HCT116 (cell line): ENCODE measurements at regions not wholly inside any gene's neighbourhood (a gene's known extent, or its start where the extent isn't known, plus 50 kb on each side); places are given as distances from the start of the nearest gene placed in this dataset.

Experiments
- ATAC-seq: fragments of 200-7000 bp; cut with Tn5 transposase; 2 replicates; pipeline ENCODE4 v1.9.1; 2020; ENCODE audit warnings: mild to moderate bottlenecking, moderate library complexity
- BruUV-seq: library from RNA; stranded (reverse); fragments of 400-500 nt; replicated peaks from 2 replicates; lab custom pipeline; 2021; lab: Mats Ljungman, UMichigan
- CTCF ChIA-PET: fragments of 300-600 bp; sonication (Branson Sonifier 250); formaldehyde crosslinking; loops from one replicate; lab custom pipeline; 2021; ENCODE audit warnings: antibody characterized with exemption; lab: Charles Lee
- POLR2A ChIA-PET: fragments of 300-600, 350-600 bp; sonication (Branson Sonifier 250); formaldehyde crosslinking; loops from one replicate; lab custom pipeline; 2021; ENCODE audit warnings: antibody characterized with exemption; lab: Charles Lee
- RAD21 ChIA-PET, 2 experiments: fragments of 300-600 bp; sonication (Branson Sonifier 250); formaldehyde crosslinking; loops; one replicate each; lab custom pipeline; 2023; ENCODE audit warnings: low total read pairs in 2 of 2; ENCODE audit not compliant: uncharacterized antibody in 2 of 2, unreplicated experiment in 2 of 2, low non-redundant PET in 1 of 2; lab: Charles Lee
- DNase-seq: peaks from one replicate; pipeline ENCODE4 v3.0.0-alpha.2; 2010; ENCODE audit warnings: low read depth, low spot score
- H2AFZ ChIP-seq: fragments of 200-600 bp; shearing (Covaris generic), sonication (generic); 2 replicates; pipeline ENCODE4 v1.6.1; 2017; ENCODE audit warnings: low read depth, mixed run types, mixed read lengths, antibody characterized with exemption, low read length; ENCODE audit not compliant: poor library complexity, severe bottlenecking
- H3K27ac ChIP-seq: 2 replicates; pipeline ENCODE4 v1.5.1; 2012; ENCODE audit warnings: low read depth, low read length
- H3K27me3 ChIP-seq: fragments of 200-600 bp; sonication (generic); 2 replicates; pipeline ENCODE4 v1.6.1; 2016; ENCODE audit warnings: mixed run types, low read length, mixed read lengths; ENCODE audit not compliant: insufficient read depth
- H3K36me3 ChIP-seq, 2 experiments: fragments of 200-500 bp in 1 of 2; fragments of 200-600 bp in 1 of 2; sonication (Bioruptor generic) in 1 of 2; sonication (generic) in 1 of 2; 2 replicates each; pipeline versions ENCODE4 v1.5.1 to v1.6.1; 2014 to 2016; ENCODE audit warnings: low read length in 2 of 2, inconsistent platforms in 1 of 2, mixed read lengths in 1 of 2, mixed run types in 1 of 2; ENCODE audit not compliant: insufficient read depth in 2 of 2, control insufficient read depth in 1 of 2
- H3K4me1 ChIP-seq, 2 experiments: fragments of 200-600 bp in 1 of 2; sonication (generic) in 1 of 2; 2 replicates each; pipeline versions ENCODE4 v1.5.1 to v1.6.1; 2012 to 2017; ENCODE audit warnings: low read length in 2 of 2, inconsistent platforms in 1 of 2, mild to moderate bottlenecking in 1 of 2, mixed read lengths in 1 of 2, mixed run types in 1 of 2, moderate library complexity in 1 of 2; ENCODE audit not compliant: insufficient read depth in 2 of 2, control insufficient read depth in 1 of 2
- H3K4me2 ChIP-seq: fragments of 200-600 bp; sonication (generic); 2 replicates; pipeline ENCODE4 v1.6.1; 2017; ENCODE audit warnings: mixed run types, low read length, mixed read lengths
- H3K4me3 ChIP-seq, 2 experiments: fragments of 200-600 bp in 1 of 2; sonication (generic) in 1 of 2; replicated peaks in 1 of 2; 2 replicates each; pipeline ENCODE4 v1.5.1; 2011 to 2016; ENCODE audit warnings: low read length in 2 of 2, control low read depth in 1 of 2, low read depth in 1 of 2, mild to moderate bottlenecking in 1 of 2, mixed read lengths in 1 of 2, mixed run types in 1 of 2
- H3K79me2 ChIP-seq: fragments of 200-600 bp; sonication (generic); 2 replicates; pipeline ENCODE4 v1.6.1; 2017; ENCODE audit warnings: mild to moderate bottlenecking, mixed run types, low read length, moderate library complexity, mixed read lengths; ENCODE audit not compliant: insufficient read depth
- H3K9ac ChIP-seq: fragments of 200-600 bp; sonication (generic); 2 replicates; pipeline ENCODE4 v1.6.1; 2016; ENCODE audit warnings: low read length, mixed read lengths
- H3K9me2 ChIP-seq: fragments of 200-600 bp; sonication (generic), shearing (Covaris generic); 2 replicates; pipeline ENCODE4 v1.6.1; 2017; ENCODE audit warnings: mixed run types, mild to moderate bottlenecking, moderate library complexity; ENCODE audit not compliant: insufficient read depth
- H3K9me3 ChIP-seq, 2 experiments: fragments of 200-500 bp in 1 of 2; fragments of 200-600 bp in 1 of 2; sonication (Bioruptor generic) in 1 of 2; sonication (generic) in 1 of 2; 2 replicates each; pipeline ENCODE4 v1.6.1; 2014 to 2017; ENCODE audit warnings: low read length in 2 of 2, mixed read lengths in 2 of 2, inconsistent platforms in 1 of 2, low read depth in 1 of 2, mild to moderate bottlenecking in 1 of 2, mixed run types in 1 of 2, moderate library complexity in 1 of 2; ENCODE audit not compliant: control insufficient read depth in 1 of 2, insufficient read depth in 1 of 2
- H4K20me1 ChIP-seq: fragments of 200-600 bp; sonication (generic), shearing (Covaris generic); 2 replicates; pipeline ENCODE4 v1.6.1; 2017; ENCODE audit warnings: mixed run types, mild to moderate bottlenecking, moderate library complexity; ENCODE audit not compliant: insufficient read depth
- ATF3 ChIP-seq: IDR thresholded peaks from 2 replicates; pipeline ENCODE4 v1.6.1; 2012
- CBX3 ChIP-seq: IDR thresholded peaks from 2 replicates; pipeline ENCODE4 v1.6.1; 2012; ENCODE audit warnings: low read depth
- CEBPB ChIP-seq: IDR thresholded peaks from 2 replicates; pipeline ENCODE4 v1.6.1; 2012; ENCODE audit warnings: low read depth
- EGR1 ChIP-seq: IDR thresholded peaks from 2 replicates; pipeline ENCODE4 v1.6.1; 2012; ENCODE audit warnings: low read depth
- ELF1 ChIP-seq: IDR thresholded peaks from 2 replicates; pipeline ENCODE4 v1.6.1; 2012; ENCODE audit warnings: low read depth, borderline replicate concordance
- EZH2 ChIP-seq: fragments of 200-600 bp; sonication (generic); IDR thresholded peaks from 2 replicates; pipeline ENCODE4 v1.6.1; 2017; ENCODE audit warnings: antibody characterized with exemption, mixed run types
- EZH2phosphoT487 ChIP-seq: fragments of 200-600 bp; IDR thresholded peaks from 2 replicates; pipeline ENCODE4 v1.6.1; 2018; ENCODE audit warnings: antibody characterized with exemption, borderline replicate concordance
- FOSL1 ChIP-seq: IDR thresholded peaks from 2 replicates; pipeline ENCODE4 v1.6.1; 2012; ENCODE audit warnings: low read depth
- JUND ChIP-seq: IDR thresholded peaks from 2 replicates; pipeline ENCODE4 v1.6.1; 2012
- POLR2A ChIP-seq: IDR thresholded peaks from 2 replicates; pipeline ENCODE4 v1.7.0; 2011; ENCODE audit warnings: borderline replicate concordance; ENCODE audit not compliant: insufficient read depth, insufficient read length; ENCODE audit errors: extremely low read depth
- POLR2AphosphoS5 ChIP-seq: IDR thresholded peaks from 2 replicates; pipeline ENCODE4 v1.6.1; 2011; ENCODE audit warnings: mild to moderate bottlenecking, low read depth, low read length, moderate library complexity
- RAD21 ChIP-seq: IDR thresholded peaks from 2 replicates; pipeline ENCODE4 v1.6.1; 2012; ENCODE audit warnings: low read depth, mild to moderate bottlenecking
- REST ChIP-seq: IDR thresholded peaks from 2 replicates; pipeline ENCODE4 v1.6.1; 2012; ENCODE audit warnings: low read depth
- SIN3A ChIP-seq: IDR thresholded peaks from 2 replicates; pipeline ENCODE4 v1.6.1; 2012; ENCODE audit warnings: low read depth
- SP1 ChIP-seq: IDR thresholded peaks from 2 replicates; pipeline ENCODE4 v1.6.1; 2012; ENCODE audit warnings: low read depth
- SRF ChIP-seq: IDR thresholded peaks from 2 replicates; pipeline ENCODE4 v1.6.1; 2012; ENCODE audit warnings: low read depth
- YY1 ChIP-seq: IDR thresholded peaks from 2 replicates; pipeline ENCODE4 v1.6.1; 2011; ENCODE audit warnings: low read length, low read depth, moderate library complexity, mild to moderate bottlenecking; ENCODE audit not compliant: insufficient replicate concordance; ENCODE audit errors: extremely low read depth
- ZBTB33 ChIP-seq: IDR thresholded peaks from 2 replicates; pipeline ENCODE4 v1.6.1; 2011; ENCODE audit warnings: mild to moderate bottlenecking, low read length, moderate library complexity; ENCODE audit not compliant: insufficient replicate concordance; ENCODE audit errors: extremely low read depth
- ZFX ChIP-seq: fragments of 450-650 bp; IDR thresholded peaks from 2 replicates; pipeline ENCODE4 v1.6.1; 2017
- intact Hi-C: fragments of 100-400 bp; cut with micrococcal nuclease; formaldehyde crosslinking; loops from 2 replicates; pipeline ENCODE4 v1.10.0; 2022

GRCh38 chr5:39992617-39993202 is 567.9 kb upstream of the DAB2 start:
- RAD21 ChIA-PET, result no interaction called here
- no peaks in the 10 kb centered on the region for H3K79me2 ChIP-seq
- CTCF ChIA-PET, result no interaction called here
- no TSS peak for BruUV-seq
- DNase-seq, result no peak
- H3K9me2 ChIP-seq, result no peaks in the 10 kb centered on the region
- H3K27me3 ChIP-seq, result no peaks in the 10 kb centered on the region
- H3K9ac ChIP-seq, result no peak overlapping the region
- H3K4me3 ChIP-seq, result no peak overlapping the region
- ATAC-seq, result no peak
- no peak overlapping the region for H3K4me2 ChIP-seq
- no peaks in the 10 kb centered on the region for H3K9me3 ChIP-seq
- H2AFZ ChIP-seq, result no peak overlapping the region
- intact Hi-C loops, result no loop called here
- no peaks in the 10 kb centered on the region for H4K20me1 ChIP-seq
- POLR2A ChIA-PET, result no interaction called here
- no peaks in the 10 kb centered on the region for H3K36me3 ChIP-seq
- no peak overlapping the region for H3K27ac ChIP-seq
- TF ChIP-seq SIN3A, result no peak
- no peak for TF ChIP-seq CBX3
- TF ChIP-seq FOSL1, result no peak
- no peak for TF ChIP-seq ELF1
- no peak for TF ChIP-seq SRF
- no peak for TF ChIP-seq RAD21
- TF ChIP-seq JUND, result no peak
- TF ChIP-seq POLR2A, result no peak
- TF ChIP-seq EZH2phosphoT487, result no peak
- TF ChIP-seq POLR2AphosphoS5, result no peak
- no peak for TF ChIP-seq EZH2
- no peak for TF ChIP-seq ATF3
- TF ChIP-seq REST, result no peak
- TF ChIP-seq SP1, result no peak
- TF ChIP-seq EGR1, result no peak
- TF ChIP-seq ZFX, result no peak
- TF ChIP-seq CEBPB, result no peak
- no peak for TF ChIP-seq ZBTB33
- TF ChIP-seq YY1, result no peak
- H3K4me1 ChIP-seq, result no peaks in the 10 kb centered on the region
